IMR-90 (cell line): ENCODE measurements at regions not wholly inside any gene's neighbourhood (a gene's known extent, or its start where the extent isn't known, plus 50 kb on each side); places are given as distances from the start of the nearest gene placed in this dataset.

Experiments
- ATAC-seq: fragments of 200-7000 bp; cut with Tn5 transposase; 2 replicates; pipeline ENCODE4 v1.9.1; 2020; ENCODE audit warnings: low read depth, mild to moderate bottlenecking, moderate library complexity
- BruUV-seq: library from RNA; stranded (reverse); fragments of 400-500 nt; replicated peaks from 2 replicates; lab custom pipeline; 2021; lab: Mats Ljungman, UMichigan
- CTCF ChIA-PET: fragments of 300-600 bp; formaldehyde crosslinking; extraction: SDS; loops from one replicate; lab custom pipeline; 2021; ENCODE audit warnings: antibody characterized with exemption; lab: Yijun Ruan, JAX
- POLR2A ChIA-PET: fragments of 300-600 bp; sonication (Branson Sonifier 250); formaldehyde crosslinking; loops from one replicate; lab custom pipeline; 2022; ENCODE audit warnings: antibody characterized with exemption; ENCODE audit not compliant: unreplicated experiment; lab: Charles Lee
- DNase-seq: peaks from one replicate; pipeline ENCODE4 v3.0.0; 2013
- H2AFZ ChIP-seq: replicated peaks from 2 replicates; pipeline ENCODE3; 2013; ENCODE audit warnings: low read length, mild to moderate bottlenecking; ENCODE audit not compliant: poor library complexity
- H2AK5ac ChIP-seq: 2 replicates; pipeline ENCODE4 v1.6.1; 2013; ENCODE audit warnings: low read depth, low read length, inconsistent platforms
- H2AK9ac ChIP-seq: replicated peaks from 2 replicates; pipeline ENCODE3; 2013; ENCODE audit warnings: mild to moderate bottlenecking, low read depth, low read length, moderate library complexity; ENCODE audit not compliant: poor library complexity
- H2BK120ac ChIP-seq: 2 replicates; pipeline ENCODE4 v1.6.1; 2013; ENCODE audit warnings: low read depth, low read length, inconsistent platforms
- H2BK15ac ChIP-seq: 3 replicates; pipeline ENCODE4 v1.6.1; 2013; ENCODE audit warnings: low read depth, low read length, inconsistent platforms
- H2BK20ac ChIP-seq: 2 replicates; pipeline ENCODE4 v1.6.1; 2013; ENCODE audit warnings: low read depth, mild to moderate bottlenecking, inconsistent platforms, low read length, moderate library complexity
- H2BK5ac ChIP-seq: 2 replicates; pipeline ENCODE4 v1.6.1; 2013; ENCODE audit warnings: mild to moderate bottlenecking, low read depth, low read length, inconsistent platforms; ENCODE audit not compliant: poor library complexity, severe bottlenecking
- H3K14ac ChIP-seq: replicated peaks from 2 replicates; pipeline ENCODE4 v1.6.1; 2013; ENCODE audit warnings: low read depth, low read length, inconsistent platforms
- H3K18ac ChIP-seq: 2 replicates; pipeline ENCODE4 v1.6.1; 2013; ENCODE audit warnings: low read depth, low read length, control low read depth
- H3K23ac ChIP-seq: 2 replicates; pipeline ENCODE4 v1.6.1; 2013; ENCODE audit warnings: low read depth, low read length, inconsistent platforms
- H3K27ac ChIP-seq: 2 replicates; pipeline ENCODE4 v1.5.1; 2013; ENCODE audit warnings: mild to moderate bottlenecking, control low read depth, low read length; ENCODE audit not compliant: insufficient read depth
- H3K27me3 ChIP-seq: 2 replicates; pipeline ENCODE4 v1.6.1; 2013; ENCODE audit warnings: low read length; ENCODE audit not compliant: control insufficient read depth, insufficient read depth
- H3K36me3 ChIP-seq: 2 replicates; pipeline ENCODE4 v1.6.1; 2013; ENCODE audit warnings: low read length, mixed read lengths; ENCODE audit not compliant: control insufficient read depth, insufficient read depth
- H3K4ac ChIP-seq: 2 replicates; pipeline ENCODE4 v1.6.1; 2013; ENCODE audit warnings: low read depth, low read length, inconsistent platforms
- H3K4me1 ChIP-seq: 2 replicates; pipeline ENCODE4 v1.6.1; 2013; ENCODE audit warnings: low read length, mixed read lengths; ENCODE audit not compliant: control insufficient read depth, insufficient read depth
- H3K4me2 ChIP-seq: 2 replicates; pipeline ENCODE4 v1.6.1; 2013; ENCODE audit warnings: low read depth, mild to moderate bottlenecking, control low read depth, low read length, moderate library complexity
- H3K4me3 ChIP-seq: 2 replicates; pipeline ENCODE4 v1.5.1; 2013; ENCODE audit warnings: low read depth, mild to moderate bottlenecking, control low read depth, low read length, moderate library complexity; ENCODE audit not compliant: insufficient read depth
- H3K56ac ChIP-seq: 2 replicates; pipeline ENCODE4 v1.6.1; 2013; ENCODE audit warnings: low read length, inconsistent platforms; ENCODE audit not compliant: insufficient read depth; ENCODE audit errors: extremely low read depth
- H3K79me1 ChIP-seq, 2 experiments: 2 replicates each; pipeline ENCODE4 v1.6.1; 2013; ENCODE audit warnings: low read length in 2 of 2, inconsistent platforms in 1 of 2, low read depth in 1 of 2
- H3K9ac ChIP-seq: 2 replicates; pipeline ENCODE4 v1.6.1; 2013; ENCODE audit warnings: low read depth, low read length, control low read depth
- H3K9me1 ChIP-seq: 2 replicates; pipeline ENCODE4 v1.6.1; 2013; ENCODE audit warnings: low read length, inconsistent platforms; ENCODE audit not compliant: insufficient read depth
- H3K9me3 ChIP-seq: 2 replicates; pipeline ENCODE4 v1.6.1; 2013; ENCODE audit warnings: low read length; ENCODE audit not compliant: control insufficient read depth, insufficient read depth
- H4K20me1 ChIP-seq: 2 replicates; pipeline ENCODE4 v1.6.1; 2013; ENCODE audit warnings: low read length, inconsistent platforms; ENCODE audit not compliant: insufficient read depth
- H4K5ac ChIP-seq: 2 replicates; pipeline ENCODE4 v1.6.1; 2013; ENCODE audit warnings: mild to moderate bottlenecking, low read depth, low read length, control low read depth
- H4K8ac ChIP-seq, 2 experiments: 2 replicates each; pipeline ENCODE4 v1.6.1; 2013; ENCODE audit warnings: low read depth in 2 of 2, low read length in 2 of 2, control low read depth in 1 of 2, inconsistent platforms in 1 of 2
- H4K91ac ChIP-seq: 2 replicates; pipeline ENCODE4 v1.6.1; 2013; ENCODE audit warnings: low read depth, low read length, inconsistent platforms; ENCODE audit not compliant: insufficient read depth
- BHLHE40 ChIP-seq: fragments of 150-350 bp; IDR thresholded peaks from 2 replicates; pipeline ENCODE4 v1.6.1; 2016; ENCODE audit warnings: mild to moderate bottlenecking, low read depth, low read length
- CEBPB ChIP-seq: IDR thresholded peaks from 2 replicates; pipeline ENCODE4 v1.6.1; 2012; ENCODE audit warnings: low read depth, low read length, improper control_type of control experiment
- CTCF ChIP-seq: conservative IDR thresholded peaks from 2 replicates; pipeline ENCODE4 v1.5.1; 2012; ENCODE audit warnings: mild to moderate bottlenecking, low read depth, low read length, improper control_type of control experiment
- FOS ChIP-seq: fragments of 150-350 bp; IDR thresholded peaks from 2 replicates; pipeline ENCODE4 v1.6.1; 2016; ENCODE audit warnings: low read depth, low read length
- MXI1 ChIP-seq: IDR thresholded peaks from 2 replicates; pipeline ENCODE4 v1.6.1; 2012; ENCODE audit warnings: low read depth, mild to moderate bottlenecking, low read length, moderate library complexity, borderline replicate concordance
- NFE2L2 ChIP-seq: fragments of 150-350 bp; IDR thresholded peaks from 2 replicates; pipeline ENCODE4 v1.6.1; 2016; ENCODE audit warnings: low read depth, mild to moderate bottlenecking, low read length
- POLR2A ChIP-seq: IDR thresholded peaks from 2 replicates; pipeline ENCODE4 v1.6.1; 2012; ENCODE audit warnings: mild to moderate bottlenecking, low read depth, low read length
- RCOR1 ChIP-seq: IDR thresholded peaks from 2 replicates; pipeline ENCODE4 v1.6.1; 2012; ENCODE audit warnings: mild to moderate bottlenecking, low read length, improper control_type of control experiment; ENCODE audit not compliant: insufficient replicate concordance
- RFX5 ChIP-seq: IDR thresholded peaks from 2 replicates; pipeline ENCODE4 v1.8.0; 2012; ENCODE audit warnings: low read depth, mild to moderate bottlenecking, low read length, moderate library complexity
- SMC3 ChIP-seq: fragments of 150-350 bp; IDR thresholded peaks from 2 replicates; pipeline ENCODE4 v1.6.1; 2016; ENCODE audit warnings: low read depth, mild to moderate bottlenecking, antibody characterized with exemption, low read length, moderate library complexity
- WGBS, 2 experiments: methylation state at CpG; one replicate each; pipeline versions ENCODE4 v1.1.5 to v1.1.7; 2013; ENCODE audit warnings: missing lambda C conversion rate in 2 of 2; ENCODE audit not compliant: insufficient read length in 1 of 2; ENCODE audit errors: extremely low coverage in 2 of 2; 5-methylcytosine and 5-hydroxymethylcytosine counted together
- dilution Hi-C: fragments of 300-500 bp; cut with HindIII; formaldehyde crosslinking; loops from one replicate; pipeline ENCODE4 v1.14.3; 2018; ENCODE audit warnings: low sequenced_read_pairs; ENCODE audit not compliant: unreplicated experiment
- in situ Hi-C: fragments of 300-500 bp; cut with MboI; formaldehyde crosslinking; loops from 3 replicates; pipeline ENCODE4 v1.14.3; 2019; ENCODE audit warnings: low sequenced_read_pairs, inconsistent platforms, mixed read lengths
- intact Hi-C: fragments of 100-400 bp; cut with micrococcal nuclease; formaldehyde crosslinking; loops from 2 replicates; pipeline ENCODE4 v1.10.0; 2022

DNA sequence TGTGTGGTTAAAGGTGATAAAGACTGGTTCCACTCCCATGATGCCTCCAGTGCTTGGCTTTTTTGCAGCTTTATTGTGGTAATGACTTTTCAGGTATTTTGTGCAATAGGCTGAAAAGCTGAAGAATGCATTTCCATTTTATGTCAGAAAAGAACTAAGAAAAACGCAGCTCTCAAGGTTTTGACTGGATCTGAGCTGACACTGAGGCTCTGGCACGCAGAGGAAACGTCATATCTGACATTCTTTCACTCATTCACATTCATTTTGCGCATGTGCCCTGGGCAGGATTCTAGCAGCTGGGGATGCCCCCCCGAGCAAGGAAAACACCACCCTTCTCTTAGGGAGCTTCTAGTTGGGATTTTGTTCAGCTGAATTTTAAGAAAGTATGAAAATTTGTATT, 408.5 kb upstream of the MKI67 start:
- Histone ChIP-seq H3K27me3 (no peaks in the 10 kb centered on the region), H3K36me3 (no peaks in the 10 kb centered on the region), H2BK5ac (no peak overlapping the region), H3K56ac (no peak overlapping the region), H4K20me1 (no peaks in the 10 kb centered on the region), H4K8ac (no peak overlapping the region), H4K5ac (no peak overlapping the region), H2BK120ac (no peak overlapping the region), H2AK5ac (no peak overlapping the region), H3K27ac (no peak overlapping the region), H2BK20ac (no peak overlapping the region), H4K91ac (no peak overlapping the region), H3K4me2 (no peak overlapping the region), H2AK9ac (no peak overlapping the region), H3K9me3 (peaks cover 17% of the 10 kb centered on the region), H3K79me1 (no peaks in the 10 kb centered on the region), H3K4me1 (no peaks in the 10 kb centered on the region), H3K9ac (no peak overlapping the region), H2AFZ (no peak overlapping the region), H3K9me1 (no peaks in the 10 kb centered on the region), H2BK15ac (no peak overlapping the region), H3K14ac (no peak overlapping the region), H3K4me3 (no peak overlapping the region), H3K4ac (no peak overlapping the region), H3K18ac (no peak overlapping the region), H3K23ac (no peak overlapping the region)
- DNase-seq (no peak), ATAC-seq (no peak)
- WGBS, 2 experiments: no CpG with 5 or more reads among the region's 5 CpGs
- POLR2A ChIA-PET: no interaction called here
- TF ChIP-seq RFX5 (no peak), CTCF (no peak), CEBPB (no peak), SMC3 (no peak), POLR2A (no peak), RCOR1 (no peak), FOS (no peak), NFE2L2 (no peak), BHLHE40 (no peak), MXI1 (no peak)
- CTCF ChIA-PET: no interaction called here
- intact Hi-C loops (loop anchor here (10.0 kb wide), 1 partner anchor 270 kb away; no protein-coding TSS in a partner anchor), dilution Hi-C loops (no loop called here), in situ Hi-C loops (no loop called here)
- no TSS peak for BruUV-seq
